ENCODE measurements at regions not wholly inside any gene's neighbourhood (a gene's known extent, or its start where the extent isn't known, plus 50 kb on each side); places are given as distances from the start of the nearest gene placed in this dataset.

DNA sequence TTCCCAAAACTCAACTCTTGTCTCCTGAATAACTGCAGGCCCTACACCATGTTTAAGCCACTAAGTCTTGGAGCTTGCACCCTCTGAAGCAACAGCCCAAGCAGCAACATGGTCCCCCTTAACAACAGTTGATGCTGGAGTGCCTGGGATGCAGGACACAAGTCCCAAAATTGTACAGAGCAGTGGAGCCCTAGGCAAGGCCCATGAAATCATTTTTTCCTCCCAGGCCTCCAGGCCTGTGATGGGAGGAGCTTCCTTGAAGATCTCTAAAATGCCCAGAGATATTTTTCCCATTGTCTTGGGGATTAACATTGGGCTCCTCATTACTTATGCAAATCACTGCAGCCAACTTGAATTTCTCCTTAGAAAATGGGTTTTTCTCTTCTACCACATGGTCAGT is 311.9 kb upstream of the EPHA3 start:
- no peak for TF ChIP-seq YY1 (IDR thresholded peaks at IDR 0.05; ENCODE audit: low read depth)

DNA sequence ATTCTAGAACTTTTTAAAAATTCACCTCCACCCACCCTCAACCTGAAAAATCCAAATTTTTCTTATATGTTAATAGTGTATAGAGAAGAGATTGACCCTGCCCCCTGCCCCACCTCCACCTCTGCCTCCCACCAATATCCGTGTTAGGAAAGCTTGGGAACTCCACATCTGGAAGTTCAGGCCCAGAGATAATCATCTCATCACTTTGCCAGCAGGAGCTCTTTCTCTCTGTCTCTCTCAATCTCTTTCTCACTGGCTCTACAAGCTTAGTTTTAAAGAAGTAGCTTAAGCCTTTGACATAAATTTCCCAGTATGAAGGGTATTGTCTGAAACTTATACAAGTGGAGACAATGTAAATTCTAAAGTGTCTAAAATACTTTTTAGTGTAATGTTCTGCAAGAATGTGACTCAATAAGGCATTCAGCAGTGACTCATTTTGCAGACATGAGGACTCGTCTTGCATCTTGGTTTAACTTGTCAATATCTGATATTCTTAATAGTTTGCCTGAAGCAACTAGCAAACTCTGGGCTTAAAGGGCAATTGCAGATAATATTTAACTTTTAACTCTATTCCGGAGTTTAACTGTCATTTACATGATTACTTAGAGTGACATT is 299.8 kb upstream of the EPHA3 start:
- TF ChIP-seq EGR1 (IDR thresholded peaks at IDR 0.05) (no peak), TEAD4 (IDR thresholded peaks at IDR 0.05) (no peak), TAF1 (IDR thresholded peaks at IDR 0.05; ENCODE audit: low read depth) (no peak), ZBTB7A (IDR thresholded peaks at IDR 0.05; ENCODE audit: low read depth) (no peak), FOXM1 (IDR thresholded peaks at IDR 0.05; ENCODE audit: borderline replicate concordance, low read depth) (no peak), RAD21 (IDR thresholded peaks at IDR 0.05; ENCODE audit: low read depth) (no peak), EP300 (IDR thresholded peaks at IDR 0.05; ENCODE audit: borderline replicate concordance) (no peak), NFIC (IDR thresholded peaks at IDR 0.05) (no peak), CEBPB (IDR thresholded peaks at IDR 0.05) (no peak), CREB1 (IDR thresholded peaks at IDR 0.05; ENCODE audit: low read depth) (no peak), TCF12 (IDR thresholded peaks at IDR 0.05; ENCODE audit: low read depth) (no peak), YY1 (IDR thresholded peaks at IDR 0.05; ENCODE audit: low read depth) (no peak)
- TF ChIP-seq, protein P1, sequence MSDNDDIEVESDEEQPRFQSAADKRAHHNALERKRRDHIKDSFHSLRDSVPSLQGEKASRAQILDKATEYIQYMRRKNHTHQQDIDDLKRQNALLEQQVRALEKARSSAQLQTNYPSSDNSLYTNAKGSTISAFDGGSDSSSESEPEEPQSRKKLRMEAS (IDR thresholded peaks at IDR 0.05) = no peak
- TF ChIP-seq, protein P2, sequence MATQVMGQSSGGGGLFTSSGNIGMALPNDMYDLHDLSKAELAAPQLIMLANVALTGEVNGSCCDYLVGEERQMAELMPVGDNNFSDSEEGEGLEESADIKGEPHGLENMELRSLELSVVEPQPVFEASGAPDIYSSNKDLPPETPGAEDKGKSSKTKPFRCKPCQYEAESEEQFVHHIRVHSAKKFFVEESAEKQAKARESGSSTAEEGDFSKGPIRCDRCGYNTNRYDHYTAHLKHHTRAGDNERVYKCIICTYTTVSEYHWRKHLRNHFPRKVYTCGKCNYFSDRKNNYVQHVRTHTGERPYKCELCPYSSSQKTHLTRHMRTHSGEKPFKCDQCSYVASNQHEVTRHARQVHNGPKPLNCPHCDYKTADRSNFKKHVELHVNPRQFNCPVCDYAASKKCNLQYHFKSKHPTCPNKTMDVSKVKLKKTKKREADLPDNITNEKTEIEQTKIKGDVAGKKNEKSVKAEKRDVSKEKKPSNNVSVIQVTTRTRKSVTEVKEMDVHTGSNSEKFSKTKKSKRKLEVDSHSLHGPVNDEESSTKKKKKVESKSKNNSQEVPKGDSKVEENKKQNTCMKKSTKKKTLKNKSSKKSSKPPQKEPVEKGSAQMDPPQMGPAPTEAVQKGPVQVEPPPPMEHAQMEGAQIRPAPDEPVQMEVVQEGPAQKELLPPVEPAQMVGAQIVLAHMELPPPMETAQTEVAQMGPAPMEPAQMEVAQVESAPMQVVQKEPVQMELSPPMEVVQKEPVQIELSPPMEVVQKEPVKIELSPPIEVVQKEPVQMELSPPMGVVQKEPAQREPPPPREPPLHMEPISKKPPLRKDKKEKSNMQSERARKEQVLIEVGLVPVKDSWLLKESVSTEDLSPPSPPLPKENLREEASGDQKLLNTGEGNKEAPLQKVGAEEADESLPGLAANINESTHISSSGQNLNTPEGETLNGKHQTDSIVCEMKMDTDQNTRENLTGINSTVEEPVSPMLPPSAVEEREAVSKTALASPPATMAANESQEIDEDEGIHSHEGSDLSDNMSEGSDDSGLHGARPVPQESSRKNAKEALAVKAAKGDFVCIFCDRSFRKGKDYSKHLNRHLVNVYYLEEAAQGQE (IDR thresholded peaks at IDR 0.05; ENCODE audit: low read depth) = no peak
- TF ChIP-seq, protein P3, sequence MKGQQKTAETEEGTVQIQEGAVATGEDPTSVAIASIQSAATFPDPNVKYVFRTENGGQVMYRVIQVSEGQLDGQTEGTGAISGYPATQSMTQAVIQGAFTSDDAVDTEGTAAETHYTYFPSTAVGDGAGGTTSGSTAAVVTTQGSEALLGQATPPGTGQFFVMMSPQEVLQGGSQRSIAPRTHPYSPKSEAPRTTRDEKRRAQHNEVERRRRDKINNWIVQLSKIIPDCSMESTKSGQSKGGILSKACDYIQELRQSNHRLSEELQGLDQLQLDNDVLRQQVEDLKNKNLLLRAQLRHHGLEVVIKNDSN (IDR thresholded peaks at IDR 0.05) = no peak

DNA sequence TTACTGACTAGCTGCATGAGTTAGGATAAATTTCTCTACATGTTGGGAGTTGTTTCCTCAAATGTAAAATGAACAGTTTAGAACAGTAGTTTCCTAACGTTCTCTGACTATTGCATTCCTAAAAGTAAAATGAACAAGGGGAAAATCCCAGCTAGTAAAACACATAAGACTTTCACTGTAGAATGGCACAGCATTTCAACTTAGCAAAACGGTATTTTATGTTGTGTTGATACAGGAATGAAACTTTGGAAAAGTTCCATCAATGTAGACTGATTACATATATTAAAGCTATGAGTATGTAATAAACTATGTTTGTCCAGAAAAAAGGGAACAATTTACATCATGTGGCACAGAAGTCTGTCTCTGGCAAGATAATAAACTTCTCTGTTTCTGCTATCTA is 297.4 kb upstream of the EPHA3 start:
- TF ChIP-seq, protein P1 (IDR thresholded peaks at IDR 0.05) = no peak
- TF ChIP-seq EGR1 (IDR thresholded peaks at IDR 0.05) (no peak), TCF12 (IDR thresholded peaks at IDR 0.05; ENCODE audit: low read depth) (no peak)

DNA sequence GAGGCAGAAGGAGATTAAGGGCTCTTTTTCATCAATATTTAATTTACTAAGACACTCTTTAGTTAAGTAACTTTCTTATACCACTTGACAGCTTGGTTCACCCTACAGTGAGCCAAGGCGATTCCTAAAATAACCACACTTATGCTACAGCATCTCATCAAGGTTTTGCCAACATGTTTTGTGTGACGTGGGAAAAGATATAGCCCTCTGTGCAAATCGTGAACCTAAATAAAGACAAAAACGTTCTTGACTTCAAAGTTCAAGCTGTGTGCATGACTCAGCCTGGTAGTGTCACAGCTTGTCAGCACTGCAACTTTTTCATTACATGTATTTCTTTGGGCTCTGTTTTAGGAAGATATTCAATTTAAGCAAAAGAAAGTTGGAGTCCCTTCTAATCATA is 297.0 kb upstream of the EPHA3 start:
- TF ChIP-seq CEBPB (IDR thresholded peaks at IDR 0.05) = no peak
- TF ChIP-seq, protein P3 (IDR thresholded peaks at IDR 0.05) = no peak
- no peak for TF ChIP-seq EGR1 (IDR thresholded peaks at IDR 0.05)
- TF ChIP-seq, protein P1 (IDR thresholded peaks at IDR 0.05) = no peak
- no peak for TF ChIP-seq YY1 (IDR thresholded peaks at IDR 0.05; ENCODE audit: low read depth)
- no peak for TF ChIP-seq TCF12 (IDR thresholded peaks at IDR 0.05; ENCODE audit: low read depth)
- TF ChIP-seq NFIC (IDR thresholded peaks at IDR 0.05) = no peak
- no peak for TF ChIP-seq CREB1 (IDR thresholded peaks at IDR 0.05; ENCODE audit: low read depth)
- TF ChIP-seq RAD21 (IDR thresholded peaks at IDR 0.05; ENCODE audit: low read depth) = no peak
- TF ChIP-seq ZBTB7A (IDR thresholded peaks at IDR 0.05; ENCODE audit: low read depth) = no peak
- no peak for TF ChIP-seq TAF1 (IDR thresholded peaks at IDR 0.05; ENCODE audit: low read depth)
- no peak for TF ChIP-seq TEAD4 (IDR thresholded peaks at IDR 0.05)
- TF ChIP-seq EP300 (IDR thresholded peaks at IDR 0.05; ENCODE audit: borderline replicate concordance) = no peak
- no peak for TF ChIP-seq FOXM1 (IDR thresholded peaks at IDR 0.05; ENCODE audit: borderline replicate concordance, low read depth)
- TF ChIP-seq, protein P2 (IDR thresholded peaks at IDR 0.05; ENCODE audit: low read depth) = no peak

DNA sequence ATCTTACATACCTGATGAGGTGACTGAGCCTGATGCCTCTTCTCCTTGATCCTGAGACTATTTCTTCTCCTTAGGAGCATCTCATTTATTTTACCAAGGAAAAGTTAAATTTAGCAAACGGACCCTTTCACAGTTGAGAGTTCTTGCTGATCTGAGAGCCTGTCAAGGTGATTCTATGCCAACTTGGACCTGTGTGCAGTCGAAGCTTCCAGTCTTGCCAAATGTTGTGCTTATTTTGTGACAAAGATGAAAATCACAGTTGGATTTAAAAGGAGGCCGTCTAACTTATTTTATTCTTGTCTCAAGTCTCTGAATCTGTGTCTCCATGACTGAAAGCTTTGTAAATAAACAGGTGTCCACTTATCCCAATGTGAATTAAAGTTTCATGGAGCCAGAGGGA is 296.3 kb upstream of the EPHA3 start:
- TF ChIP-seq EP300 (IDR thresholded peaks at IDR 0.05; ENCODE audit: borderline replicate concordance) (no peak), YY1 (IDR thresholded peaks at IDR 0.05; ENCODE audit: low read depth) (no peak), FOXM1 (IDR thresholded peaks at IDR 0.05; ENCODE audit: borderline replicate concordance, low read depth) (no peak), CREB1 (IDR thresholded peaks at IDR 0.05; ENCODE audit: low read depth) (no peak), TAF1 (IDR thresholded peaks at IDR 0.05; ENCODE audit: low read depth) (no peak), TCF12 (IDR thresholded peaks at IDR 0.05; ENCODE audit: low read depth) (no peak), CEBPB (IDR thresholded peaks at IDR 0.05) (no peak), TEAD4 (IDR thresholded peaks at IDR 0.05) (no peak), NFIC (IDR thresholded peaks at IDR 0.05) (no peak), EGR1 (IDR thresholded peaks at IDR 0.05) (no peak)
- TF ChIP-seq, protein P3 (IDR thresholded peaks at IDR 0.05) = no peak
- TF ChIP-seq, protein P2 (IDR thresholded peaks at IDR 0.05; ENCODE audit: low read depth) = no peak
